Muscle layer of duodenum (tissue), 2 donors: ENCODE measurements at regions not wholly inside any gene's neighbourhood (a gene's known extent, or its start where the extent isn't known, plus 50 kb on each side); places are given as distances from the start of the nearest gene placed in this dataset.
"Not testable (repeated sequence)": the region's sequence is repeated elsewhere in the genome, so short reads cannot be mapped to it uniquely, and the experiment has no call there.

Experiments used
- H3K27ac ChIP-seq: one replicate; pipeline ENCODE4 v1.7.0; 2013; ENCODE audit warnings: mild to moderate bottlenecking, low read length
- H3K27me3 ChIP-seq: one replicate; pipeline ENCODE4 v1.7.0; 2013; ENCODE audit warnings: low read depth, mild to moderate bottlenecking, control low read depth, low read length
- H3K36me3 ChIP-seq, 2 donors: one replicate each; pipeline ENCODE4 v1.7.0; 2013; ENCODE audit warnings: low read length in 2 of 2, control low read depth in 1 of 2, mild to moderate bottlenecking in 1 of 2; ENCODE audit not compliant: insufficient read depth in 2 of 2, control insufficient read depth in 1 of 2
- H3K4me1 ChIP-seq, 2 donors: one replicate each; pipeline ENCODE4 v1.7.0; 2013; ENCODE audit warnings: low read length in 2 of 2, mild to moderate bottlenecking in 2 of 2, control low read depth in 1 of 2, moderate library complexity in 1 of 2; ENCODE audit not compliant: insufficient read depth in 2 of 2, control insufficient read depth in 1 of 2
- H3K4me3 ChIP-seq, 2 donors: one replicate each; pipeline ENCODE4 v1.7.0; 2013; ENCODE audit warnings: low read length in 2 of 2, low read depth in 1 of 2, mild to moderate bottlenecking in 1 of 2
- H3K9me3 ChIP-seq, 2 donors: one replicate each; pipeline ENCODE4 v1.7.0; 2013; ENCODE audit warnings: low read length in 2 of 2, control low read depth in 1 of 2, mild to moderate bottlenecking in 1 of 2; ENCODE audit not compliant: control insufficient read depth in 1 of 2
- donor health status: healthy.

DNA sequence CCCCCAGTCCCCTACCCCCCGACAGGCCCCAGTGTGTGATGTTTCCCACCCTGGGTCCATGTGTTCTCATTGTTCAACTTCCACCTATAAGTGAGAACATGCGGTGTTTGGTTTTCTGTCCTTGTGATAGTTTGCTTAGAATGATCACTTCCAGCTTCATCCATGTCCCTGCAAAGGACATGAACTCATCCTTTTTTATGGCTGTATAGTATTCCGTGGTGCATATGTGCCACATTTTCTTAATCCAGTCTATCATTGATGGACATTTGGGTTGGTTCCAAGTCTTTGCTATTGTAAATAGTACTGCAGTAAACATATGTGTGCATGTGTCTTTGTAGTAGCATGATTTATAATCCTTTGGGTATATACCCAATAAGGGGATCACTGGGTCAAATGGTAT is 208.2 kb upstream of the NEBL start:
- not testable (repeated sequence) for H3K9me3 ChIP-seq, H3K27ac ChIP-seq, H3K4me1 ChIP-seq, H3K36me3 ChIP-seq, H3K27me3 ChIP-seq, H3K4me3 ChIP-seq

DNA sequence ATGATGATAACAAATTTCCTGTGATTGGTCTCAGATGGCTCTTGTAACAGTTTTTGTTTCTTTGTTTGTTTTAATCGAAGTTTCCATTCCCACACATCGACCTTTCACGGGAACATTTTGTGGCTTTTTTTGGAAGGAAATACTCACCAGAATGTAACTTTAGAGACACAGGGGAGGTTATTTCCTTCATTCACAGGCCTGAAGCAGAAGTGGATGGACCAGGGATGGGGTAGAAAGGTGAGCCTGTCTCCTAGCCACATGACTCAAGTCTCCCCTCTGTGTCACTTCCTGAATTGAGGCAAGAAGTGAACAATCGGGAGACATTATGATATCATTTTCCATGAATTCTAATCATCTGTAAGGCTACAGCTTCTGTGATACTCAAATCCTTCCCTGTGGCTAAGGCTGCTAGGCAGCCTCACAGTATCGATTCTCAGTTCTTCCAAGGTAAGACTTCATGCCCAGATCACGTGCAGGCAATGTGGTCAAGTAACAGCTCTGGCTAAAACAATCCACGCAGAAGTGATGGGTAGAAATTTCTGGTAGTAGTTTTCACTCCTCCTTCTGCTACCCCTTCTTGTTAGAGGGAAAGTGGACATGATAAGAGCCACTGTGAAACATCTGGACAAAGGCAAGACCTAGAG is 203.9 kb upstream of the NEBL start:
- Histone ChIP-seq H3K9me3 (no peaks in the 10 kb centered on the region), H3K27ac (no peak overlapping the region), H3K4me3 (no peak overlapping the region), H3K27me3 (no peaks in the 10 kb centered on the region), H3K36me3 (no peaks in the 10 kb centered on the region), H3K4me1 (no peaks in the 10 kb centered on the region)

DNA sequence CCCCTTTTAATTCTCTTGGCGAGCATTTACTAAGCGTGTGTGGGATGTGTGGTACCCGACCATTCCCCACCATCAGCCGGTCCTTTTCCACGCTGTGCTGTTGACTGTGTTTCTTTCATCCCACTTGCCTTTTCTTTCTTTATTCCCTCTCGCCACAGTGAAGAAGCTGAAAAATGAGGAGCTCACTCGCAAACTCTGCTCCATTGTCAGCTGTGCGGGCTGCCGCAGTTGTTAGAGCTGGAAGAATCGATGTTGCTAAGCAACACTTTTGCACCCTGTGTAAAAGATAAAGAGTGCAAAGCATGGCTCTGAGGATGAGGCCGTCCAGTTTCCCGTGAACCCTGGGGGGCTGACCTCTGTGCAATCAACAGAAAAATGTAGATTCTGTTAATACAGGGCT is 203.1 kb upstream of the NEBL start:
- Histone ChIP-seq H3K4me1 (no peaks in the 10 kb centered on the region), H3K27me3 (no peaks in the 10 kb centered on the region), H3K36me3 (no peaks in the 10 kb centered on the region), H3K9me3 (no peaks in the 10 kb centered on the region), H3K4me3 (no peak overlapping the region), H3K27ac (no peak overlapping the region)

DNA sequence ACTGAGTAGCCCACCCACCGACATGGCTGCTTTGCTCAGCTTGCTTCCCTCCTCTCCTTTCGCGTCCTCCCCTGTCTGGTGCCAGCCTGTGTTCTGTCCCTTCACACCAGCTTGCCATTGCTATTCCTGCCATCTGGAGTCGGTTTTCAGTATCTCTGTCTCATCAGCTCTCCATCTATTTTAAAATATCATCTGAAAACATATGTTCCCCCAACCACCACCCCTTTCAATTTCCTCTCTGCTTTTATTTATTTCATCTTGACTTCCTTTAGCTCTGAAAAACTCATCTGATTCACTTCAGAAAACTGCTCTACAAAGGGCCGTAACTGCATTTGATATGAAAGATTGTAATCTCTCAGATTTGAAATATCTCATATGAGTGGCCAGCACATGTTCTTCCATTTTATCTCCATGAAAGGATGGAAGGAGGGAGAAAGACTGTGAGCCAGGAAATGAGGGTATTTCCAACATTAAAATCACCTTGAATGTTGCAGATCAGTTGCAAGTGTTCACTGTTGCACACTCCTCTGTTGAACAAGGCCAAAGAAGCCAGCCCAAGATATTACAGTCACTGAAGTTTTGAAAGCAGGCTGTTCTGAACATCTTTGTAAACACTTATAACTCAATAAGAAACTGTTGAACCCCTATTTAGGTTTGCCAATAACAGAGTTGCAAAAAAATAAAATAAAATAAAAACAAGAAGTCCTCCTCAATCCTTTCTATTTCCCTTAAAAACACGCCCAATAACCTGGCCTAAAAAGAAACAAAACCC is 202.4 kb upstream of the NEBL start:
- Histone ChIP-seq H3K4me1 (no peaks in the 10 kb centered on the region), H3K36me3 (no peaks in the 10 kb centered on the region), H3K27me3 (no peaks in the 10 kb centered on the region), H3K4me3 (no peak overlapping the region), H3K9me3 (no peaks in the 10 kb centered on the region), H3K27ac (no peak overlapping the region)

DNA sequence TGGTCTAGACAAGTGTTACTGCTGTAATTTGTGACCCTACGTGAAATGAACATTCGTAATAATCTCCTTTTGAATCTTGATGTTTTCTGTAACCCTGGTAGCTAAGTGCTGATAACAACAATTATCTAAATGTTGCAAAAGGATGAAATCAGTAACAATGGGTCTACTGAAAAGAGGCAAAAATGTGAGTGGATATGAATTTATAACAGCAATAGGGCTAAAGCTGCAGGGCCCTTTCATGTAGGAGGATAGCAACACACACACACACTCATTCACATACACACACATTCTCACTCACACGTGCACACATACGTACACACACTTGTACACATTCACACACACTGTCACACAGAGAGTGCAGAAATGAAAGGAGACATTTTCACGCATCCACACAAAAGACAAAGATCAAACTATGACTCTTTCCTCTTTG is 200.8 kb upstream of the NEBL start:
- no peak overlapping the region for H3K27ac ChIP-seq
- H3K36me3 ChIP-seq: no peaks in the 10 kb centered on the region

DNA sequence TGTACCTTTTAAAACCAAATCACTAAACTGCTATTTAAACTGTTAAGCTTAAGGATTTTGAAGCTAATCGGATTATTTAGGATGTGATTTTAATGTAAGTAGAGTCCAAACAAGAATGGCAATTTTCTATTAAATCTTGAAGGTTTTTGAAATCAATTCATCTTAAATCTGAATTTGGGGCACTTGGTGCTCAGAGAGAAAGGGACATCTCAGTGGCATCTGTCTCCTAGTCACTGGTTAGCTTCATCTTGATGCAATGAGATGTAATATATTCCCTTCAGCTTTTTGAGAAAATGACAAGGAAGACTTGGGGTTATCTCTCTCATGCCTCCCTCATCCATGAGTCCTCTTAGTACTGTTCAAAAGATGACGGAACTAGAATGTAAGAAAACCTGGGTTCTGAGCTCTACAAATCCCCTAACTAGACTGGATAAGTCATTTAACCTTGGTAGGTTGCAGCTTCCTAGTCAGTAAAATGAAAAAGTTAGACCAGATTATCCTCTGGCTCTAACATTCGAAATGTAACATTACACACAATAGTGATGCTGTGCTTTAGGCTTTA is 198.5 kb upstream of the NEBL start:
- H3K9me3 ChIP-seq: no peaks in the 10 kb centered on the region
- no peak overlapping the region for H3K4me3 ChIP-seq
- H3K27me3 ChIP-seq: no peaks in the 10 kb centered on the region
- no peak overlapping the region for H3K27ac ChIP-seq
- H3K36me3 ChIP-seq: no peaks in the 10 kb centered on the region
- no peaks in the 10 kb centered on the region for H3K4me1 ChIP-seq

More for the DNA sequence above, 200.8 kb upstream of the NEBL start:
- Histone ChIP-seq H3K4me1 (no peaks in the 10 kb centered on the region), H3K27me3 (no peaks in the 10 kb centered on the region), H3K4me3 (no peak overlapping the region), H3K9me3 (no peaks in the 10 kb centered on the region)

DNA sequence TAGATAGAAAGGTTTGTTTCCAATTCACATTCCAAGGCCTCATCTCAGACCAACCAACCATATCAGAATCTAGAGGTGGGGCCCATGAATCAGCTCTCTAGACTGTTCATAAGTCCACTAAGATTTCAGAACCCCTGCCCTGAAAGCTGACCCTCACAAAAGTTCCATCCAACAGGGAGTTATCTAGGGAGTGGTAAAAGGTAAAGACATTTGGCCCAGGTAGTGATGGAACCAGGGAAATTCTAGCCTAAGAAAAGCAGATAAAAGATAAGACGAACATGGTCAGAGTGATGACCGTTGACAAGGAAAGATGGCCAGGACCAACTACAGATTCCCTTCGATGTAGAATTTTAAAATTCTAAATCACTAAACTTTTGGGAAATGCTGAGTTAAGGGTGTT is 198.0 kb upstream of the NEBL start:
- H3K9me3 ChIP-seq: no peaks in the 10 kb centered on the region
- H3K36me3 ChIP-seq: no peaks in the 10 kb centered on the region
- H3K27ac ChIP-seq: no peak overlapping the region
- H3K4me1 ChIP-seq: no peaks in the 10 kb centered on the region
- H3K4me3 ChIP-seq: no peak overlapping the region
- no peaks in the 10 kb centered on the region for H3K27me3 ChIP-seq

DNA sequence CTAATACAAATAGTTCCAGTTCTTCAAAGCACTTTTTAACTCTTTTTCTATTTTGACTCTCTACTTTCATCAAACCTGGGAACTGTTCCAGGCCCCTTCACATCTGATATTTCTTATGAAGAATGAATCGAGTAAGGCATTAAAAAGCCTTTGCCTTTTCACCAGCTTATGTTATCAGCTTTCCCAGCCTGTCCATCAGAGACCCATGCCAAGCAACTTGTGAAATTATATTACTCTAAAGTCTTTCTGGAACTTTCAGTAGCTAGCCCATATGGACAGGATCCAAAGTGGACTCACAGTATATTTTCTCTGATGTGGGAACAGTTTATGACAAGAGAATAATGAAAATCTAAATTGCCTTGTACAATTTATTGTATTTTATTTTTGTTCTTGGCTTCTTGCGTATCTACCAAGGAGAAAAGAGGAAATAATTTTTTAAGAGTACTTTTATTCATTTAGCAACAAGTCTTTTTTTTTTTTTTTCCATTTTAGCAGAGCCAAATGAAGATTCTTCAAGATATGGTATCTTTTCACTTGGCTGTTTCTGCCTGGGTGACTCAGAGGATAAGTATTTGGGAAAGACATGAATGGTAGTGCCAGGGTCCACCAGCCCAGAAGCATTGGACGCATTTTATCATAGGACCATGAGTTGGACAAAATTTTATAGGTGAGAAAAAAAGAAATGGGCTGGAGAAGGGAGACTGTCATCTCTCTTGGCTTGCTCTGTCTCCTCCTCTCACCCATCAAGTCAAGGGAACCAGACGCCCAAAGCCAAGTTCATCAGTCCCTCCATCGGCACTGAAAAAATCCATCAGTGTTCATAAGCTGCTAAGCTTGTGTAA is 195.8 kb upstream of the NEBL start:
- Histone ChIP-seq H3K27me3 (no peaks in the 10 kb centered on the region), H3K27ac (no peak overlapping the region), H3K36me3 (no peaks in the 10 kb centered on the region), H3K9me3 (no peaks in the 10 kb centered on the region), H3K4me3 (no peak overlapping the region), H3K4me1 (no peaks in the 10 kb centered on the region)

DNA sequence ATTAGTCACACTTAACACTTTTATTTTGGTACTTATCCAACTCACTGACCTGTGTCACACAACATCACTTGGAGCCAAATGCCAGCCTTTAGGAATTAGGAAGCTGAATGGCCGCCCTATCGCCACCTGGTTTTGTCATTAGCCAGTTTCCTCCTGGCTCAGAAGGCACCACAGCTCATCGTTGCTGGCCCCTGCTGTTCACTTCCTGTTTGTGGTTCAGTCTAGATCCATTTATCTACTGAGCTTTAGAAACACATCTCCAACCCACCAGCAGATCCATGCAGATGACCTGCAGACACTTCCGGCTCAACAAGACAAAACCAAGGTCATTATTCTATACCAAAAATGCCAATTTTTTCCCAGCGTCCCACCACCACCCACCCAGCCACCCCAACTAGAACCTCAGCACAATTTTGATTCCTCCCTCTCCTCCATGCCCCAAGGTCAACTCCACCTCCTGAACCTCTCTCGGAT is 193.5 kb upstream of the NEBL start:
- Histone ChIP-seq H3K27me3 (no peaks in the 10 kb centered on the region), H3K36me3 (no peaks in the 10 kb centered on the region), H3K4me3 (no peak overlapping the region), H3K27ac (no peak overlapping the region), H3K4me1 (no peaks in the 10 kb centered on the region), H3K9me3 (no peaks in the 10 kb centered on the region)

DNA sequence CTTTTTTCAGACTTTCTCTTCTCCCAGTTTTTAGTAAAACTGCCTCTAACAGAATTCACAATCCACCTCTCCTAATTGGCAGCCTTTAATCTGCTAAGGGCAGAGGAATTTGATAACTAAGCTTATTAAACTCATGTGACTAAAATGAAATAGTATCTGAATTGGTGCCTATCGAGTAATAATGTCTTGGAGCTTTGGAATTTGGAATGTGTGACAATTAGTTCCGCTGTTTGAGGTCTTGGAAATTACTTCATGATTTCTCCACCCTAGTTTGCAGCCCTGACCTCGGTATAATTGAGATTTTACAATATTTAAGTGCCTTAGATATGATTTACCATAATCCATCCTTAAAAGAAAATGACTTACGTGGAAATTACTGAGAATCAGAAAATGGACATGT is 190.4 kb upstream of the NEBL start:
- Histone ChIP-seq H3K36me3 (no peaks in the 10 kb centered on the region), H3K9me3 (no peaks in the 10 kb centered on the region), H3K4me3 (no peak overlapping the region), H3K27ac (no peak overlapping the region), H3K4me1 (no peaks in the 10 kb centered on the region), H3K27me3 (no peaks in the 10 kb centered on the region)

DNA sequence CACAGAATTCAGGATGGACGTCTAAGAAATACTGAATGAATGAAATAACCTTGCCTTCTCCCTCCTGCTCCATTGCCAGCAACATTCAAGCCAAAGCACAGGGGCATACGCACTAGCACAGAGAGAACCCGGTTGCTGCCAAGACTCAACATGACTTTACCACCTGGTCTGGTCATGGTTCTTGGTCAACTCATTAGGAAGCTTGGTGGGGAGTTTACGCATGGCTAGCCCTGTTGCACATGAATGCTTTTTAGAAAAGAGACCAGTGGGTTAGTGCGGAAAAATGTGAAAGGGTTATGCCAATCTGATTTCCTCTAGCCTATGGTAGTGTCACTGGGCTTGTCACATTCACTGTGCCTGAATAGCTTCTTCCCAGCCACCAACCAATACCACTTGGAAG is 187.6 kb upstream of the NEBL start:
- Histone ChIP-seq H3K27me3 (no peaks in the 10 kb centered on the region), H3K27ac (no peak overlapping the region), H3K4me1 (no peaks in the 10 kb centered on the region), H3K9me3 (no peaks in the 10 kb centered on the region), H3K4me3 (no peak overlapping the region), H3K36me3 (no peaks in the 10 kb centered on the region)
